NCI-H2107 treated with DMSO at 0.1 percent for 48 hours (cell line): ENCODE measurements at regions not wholly inside any gene's neighbourhood (a gene's known extent, or its start where the extent isn't known, plus 50 kb on each side); places are given as distances from the start of the nearest gene placed in this dataset.

Source experiments
- DNase-seq: peaks from one replicate; lab custom pipeline; 2025; ENCODE audit not compliant: unreplicated experiment; lab: John Stamatoyannopoulos, UW

GRCh38 chr13:24075137-24075975 lies 85.2 kb upstream of the SPATA13 start:
- DNase-seq, result no peak

GRCh38 chr13:24076109-24076508 lies 84.4 kb upstream of the SPATA13 start:
- DNase-seq, result no peak

- no peak for DNase-seq
Measured at GRCh38 chr13:24076636-24077035, 83.9 kb upstream of the SPATA13 start.

- DNase-seq, result no peak
Measured at GRCh38 chr13:24080134-24080533, 80.4 kb upstream of the SPATA13 start.

GRCh38 chr13:24081387-24081786 lies 79.1 kb upstream of the SPATA13 start:
- DNase-seq, result no peak

GRCh38 chr13:24083141-24083540 lies 77.4 kb upstream of the SPATA13 start:
- DNase-seq, result no peak

GRCh38 chr13:24083722-24084421 lies 76.6 kb upstream of the SPATA13 start:
- no peak for DNase-seq

GRCh38 chr13:24085662-24086061 lies 74.9 kb upstream of the SPATA13 start:
- no peak for DNase-seq

GRCh38 chr13:24086642-24087041 lies 73.9 kb upstream of the SPATA13 start:
- no peak for DNase-seq

- no peak for DNase-seq
Measured at GRCh38 chr13:24087605-24088225, 72.8 kb upstream of the SPATA13 start.

- no peak for DNase-seq
Measured at GRCh38 chr13:24090049-24090448, 70.5 kb upstream of the SPATA13 start.

GRCh38 chr13:24091080-24091479 lies 69.4 kb upstream of the SPATA13 start:
- no peak for DNase-seq

GRCh38 chr13:24092108-24092507 lies 68.4 kb upstream of the SPATA13 start:
- DNase-seq, result no peak

- DNase-seq, result no peak
Measured at GRCh38 chr13:24093047-24093446, 67.5 kb upstream of the SPATA13 start.

GRCh38 chr13:24096659-24097058 lies 63.9 kb upstream of the SPATA13 start:
- no peak for DNase-seq

- no peak for DNase-seq
Measured at GRCh38 chr13:24097064-24097463, 63.5 kb upstream of the SPATA13 start.

- no peak for DNase-seq
Measured at GRCh38 chr13:24097667-24098066, 62.9 kb upstream of the SPATA13 start.

GRCh38 chr13:24099490-24099889 lies 61.0 kb upstream of the SPATA13 start:
- DNase-seq, result no peak

GRCh38 chr13:24100188-24100587 lies 60.3 kb upstream of the SPATA13 start:
- DNase-seq, result no peak

- DNase-seq, result no peak
Measured at GRCh38 chr13:24103782-24104372, 56.6 kb upstream of the SPATA13 start.

GRCh38 chr13:24104723-24105122 lies 55.8 kb upstream of the SPATA13 start:
- no peak for DNase-seq

GRCh38 chr13:24106429-24106828 lies 54.1 kb upstream of the SPATA13 start:
- DNase-seq, result no peak
